Hippocampal formation (tissue), 2 donors: ENCODE measurements at regions not wholly inside any gene's neighbourhood (a gene's known extent, or its start where the extent isn't known, plus 50 kb on each side); places are given as distances from the start of the nearest gene placed in this dataset.
A peak's percentile ranks its signal among the peaks of the same experiment; 100 is the strongest.

Experiments
- DNase-seq, 2 donors: peaks; one replicate each; lab custom pipeline; 2025; lab: John Stamatoyannopoulos, UW

DNA sequence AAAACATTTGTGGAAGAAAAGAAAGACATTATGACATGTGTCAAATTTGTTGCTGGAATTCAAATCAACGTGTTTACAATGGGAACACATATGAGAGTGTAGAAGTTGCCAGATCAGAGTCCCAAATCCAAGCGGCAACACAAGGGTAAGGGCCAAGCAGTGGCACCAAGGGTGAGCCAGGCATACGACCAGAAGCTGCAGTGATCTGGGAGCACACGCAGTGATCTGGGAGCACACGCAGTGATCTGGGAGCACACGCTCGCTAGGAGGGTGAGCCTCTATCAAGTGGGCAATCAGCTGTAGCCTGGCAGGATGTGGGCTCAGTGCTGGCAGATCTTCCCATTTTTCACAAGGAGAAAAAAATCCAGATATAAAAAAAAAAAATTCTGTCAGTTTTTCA is 148.2 kb downstream of the TLE3 start:
- DNase-seq = no peak

DNA sequence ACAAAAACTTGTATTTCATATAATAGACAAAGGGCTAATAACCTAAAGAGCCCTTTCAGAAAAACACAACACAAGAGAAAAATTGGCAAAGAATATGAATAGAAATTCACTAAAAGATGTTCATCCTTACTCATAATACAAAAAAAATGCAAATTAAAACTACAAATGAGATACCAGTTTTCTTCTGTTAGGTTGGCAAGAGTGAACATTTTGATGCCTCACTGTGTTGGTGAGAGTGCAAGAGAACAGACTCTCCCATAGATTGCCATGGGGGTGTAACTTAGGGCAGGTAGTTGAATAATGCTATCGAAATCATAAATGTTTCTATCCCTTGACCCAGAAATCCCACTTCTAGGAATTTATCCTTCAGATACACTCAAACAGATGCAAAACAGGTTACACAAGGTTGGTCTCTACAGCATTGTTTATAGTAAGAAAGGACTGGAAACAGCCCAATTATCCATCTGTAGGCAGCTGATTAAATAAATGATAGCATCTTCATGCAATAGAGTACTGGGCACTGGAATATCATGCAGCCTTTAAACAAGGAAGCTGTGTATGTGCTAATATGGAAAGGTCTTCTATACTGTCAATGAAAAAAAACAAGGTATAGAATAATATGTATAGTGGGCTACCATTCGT is 146.3 kb downstream of the TLE3 start:
- DNase-seq = no peak

GRCh38 chr15:69951898-69952555 is 145.7 kb downstream of the TLE3 start:
- no peak for DNase-seq

- DNase-seq = no peak
Measured at GRCh38 chr15:69953051-69953450, 144.7 kb downstream of the TLE3 start.

- DNase-seq = no peak
Measured at GRCh38 chr15:69953816-69954215, 143.9 kb downstream of the TLE3 start.

- DNase-seq = no peak
Measured at GRCh38 chr15:69954666-69955065, 143.1 kb downstream of the TLE3 start.

GRCh38 chr15:69955240-69955894 is 142.3 kb downstream of the TLE3 start:
- no peak for DNase-seq

GRCh38 chr15:69956417-69956816 is 141.3 kb downstream of the TLE3 start:
- no peak for DNase-seq

GRCh38 chr15:69957175-69957574 is 140.5 kb downstream of the TLE3 start:
- no peak for DNase-seq

DNA sequence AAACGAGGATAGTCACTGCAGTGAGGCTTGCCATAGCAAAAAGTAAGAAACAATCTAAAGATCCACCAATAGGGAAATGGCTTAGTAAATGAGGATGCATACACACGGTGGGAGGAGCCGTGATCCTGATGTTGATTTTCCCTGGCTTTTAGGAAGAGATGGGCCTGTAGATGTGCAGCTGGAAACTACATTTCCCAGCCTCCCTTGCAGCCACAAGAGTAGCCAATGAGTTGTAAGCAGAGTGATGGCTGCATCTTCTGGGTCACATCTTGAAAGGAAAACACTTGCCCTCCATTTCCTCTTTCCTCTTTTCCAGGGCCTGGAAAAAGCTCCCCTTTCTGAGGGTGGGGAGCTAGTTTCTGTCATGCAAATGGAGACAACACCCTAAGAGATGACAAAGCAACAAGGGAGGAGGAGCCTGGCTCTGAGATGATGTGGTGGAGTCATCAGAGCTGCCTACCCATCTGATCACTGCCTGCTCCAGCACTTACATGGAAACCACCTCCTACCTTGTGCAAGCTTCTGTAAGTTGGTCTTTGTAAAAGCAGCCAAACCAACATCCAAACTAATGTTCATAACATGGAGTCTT is 139.1 kb downstream of the TLE3 start:
- no peak for DNase-seq

DNA sequence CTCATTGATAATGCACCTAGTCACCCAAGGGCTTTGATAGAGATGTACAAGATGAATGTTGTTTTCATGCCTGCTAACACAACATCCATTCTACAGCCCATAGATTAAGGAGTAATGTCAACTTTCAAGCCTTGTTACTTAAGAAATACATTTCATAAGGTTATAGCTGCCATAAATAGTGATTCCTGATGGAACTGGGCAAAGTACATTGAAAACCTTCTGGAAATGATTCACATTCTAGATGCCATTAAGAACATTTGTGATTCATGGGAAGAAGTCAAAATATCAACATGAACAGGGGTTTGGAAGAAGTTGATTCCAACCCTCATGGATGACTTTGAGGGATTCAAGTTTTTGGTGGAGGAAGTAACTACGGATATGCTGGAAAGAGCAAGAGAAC is 135.2 kb downstream of the TLE3 start:
- no peak for DNase-seq

- DNase-seq = no peak
Measured at GRCh38 chr15:69963385-69963784, 134.3 kb downstream of the TLE3 start.

DNA sequence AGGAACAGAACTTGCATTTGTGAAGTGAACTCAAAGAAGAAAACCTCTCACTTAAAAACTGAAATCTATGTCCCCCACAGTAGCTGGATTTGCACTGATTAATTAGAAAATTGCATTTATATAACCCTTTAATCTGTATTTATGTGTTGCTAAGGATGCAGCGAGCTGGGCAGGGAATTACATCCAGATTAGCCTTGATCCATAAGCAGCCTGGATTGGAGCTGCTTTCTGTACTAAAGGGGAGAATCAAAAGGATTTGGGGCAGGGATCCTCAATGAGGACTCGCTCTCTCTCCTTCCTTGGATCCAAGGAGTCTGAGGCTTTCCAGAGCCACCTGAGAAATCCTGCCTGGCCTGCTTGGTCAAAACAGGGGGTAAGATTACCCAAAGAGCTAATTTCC is 125.9 kb downstream of the TLE3 start:
- no peak for DNase-seq

DNA sequence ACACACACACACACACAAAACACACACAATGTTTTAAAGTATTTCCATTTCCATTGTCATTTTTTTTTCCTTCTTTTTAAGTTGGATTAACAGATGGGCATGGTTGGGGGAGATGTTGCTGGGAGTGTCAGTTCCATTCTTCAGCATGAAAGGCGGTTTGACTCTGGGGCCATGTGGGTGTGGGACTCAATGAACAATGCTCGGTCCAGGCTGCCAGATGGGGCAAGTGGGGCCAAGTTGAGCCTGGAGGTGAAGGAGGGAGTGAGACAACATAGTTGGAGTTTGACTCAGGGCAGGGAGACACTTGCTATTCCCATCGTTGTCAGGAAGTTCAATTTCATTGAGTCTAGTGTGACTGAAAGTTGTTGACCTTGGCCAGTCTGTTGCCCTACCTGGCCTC is 125.3 kb downstream of the TLE3 start:
- no peak for DNase-seq

DNA sequence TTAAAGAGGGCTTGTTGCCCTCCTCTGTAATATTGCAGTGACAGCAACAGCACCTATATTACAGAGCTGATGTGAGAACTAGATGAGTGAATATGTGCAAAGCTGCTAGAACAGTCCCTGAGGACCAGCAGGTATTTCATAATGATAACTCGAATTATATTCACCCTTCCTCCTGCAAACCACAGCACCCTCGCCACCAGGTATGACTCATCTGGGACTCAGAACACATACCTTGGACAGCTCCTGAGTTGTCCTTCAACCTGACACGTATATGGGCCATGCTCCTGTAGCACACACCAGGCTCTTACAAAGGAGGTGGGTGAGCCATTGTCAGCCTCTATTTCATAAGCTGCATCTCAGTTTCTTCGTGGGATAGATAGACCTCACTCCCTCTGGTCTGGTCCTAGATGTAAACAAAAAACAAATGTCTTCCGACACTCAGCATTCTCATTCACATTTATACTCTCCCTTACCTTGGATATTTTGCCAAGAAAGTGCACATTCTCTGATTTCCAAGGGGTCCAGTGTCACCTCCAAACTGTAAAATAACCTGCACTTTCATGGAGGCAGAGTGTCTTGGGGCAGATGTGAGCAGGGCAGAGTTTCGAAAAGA is 124.5 kb downstream of the TLE3 start:
- DNase-seq = no peak

DNA sequence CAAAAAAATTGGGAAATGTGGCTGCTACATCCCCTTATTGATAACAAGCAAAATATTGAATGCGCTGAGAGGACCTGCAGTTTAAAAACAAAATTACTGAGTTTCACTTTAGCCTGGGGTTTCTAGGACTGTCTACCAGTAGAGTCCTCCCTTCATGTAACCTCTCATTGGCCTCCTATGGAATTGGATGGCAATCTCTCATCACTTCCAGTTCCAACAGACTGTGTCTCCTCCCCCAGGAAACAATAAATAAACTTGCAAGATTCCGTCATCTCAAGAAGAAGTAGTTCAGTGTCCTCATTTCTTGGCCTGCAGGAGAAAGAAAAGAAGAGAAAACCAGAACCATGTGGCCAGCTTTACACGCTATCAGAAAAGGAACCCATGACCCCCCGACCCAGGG is 123.8 kb downstream of the TLE3 start:
- no peak for DNase-seq

- no peak for DNase-seq
Measured at GRCh38 chr15:69974321-69974720, 123.4 kb downstream of the TLE3 start.

GRCh38 chr15:69976366-69976994 is 121.2 kb downstream of the TLE3 start:
- DNase-seq = peak in 1 of 2 donors; percentile 2

DNA sequence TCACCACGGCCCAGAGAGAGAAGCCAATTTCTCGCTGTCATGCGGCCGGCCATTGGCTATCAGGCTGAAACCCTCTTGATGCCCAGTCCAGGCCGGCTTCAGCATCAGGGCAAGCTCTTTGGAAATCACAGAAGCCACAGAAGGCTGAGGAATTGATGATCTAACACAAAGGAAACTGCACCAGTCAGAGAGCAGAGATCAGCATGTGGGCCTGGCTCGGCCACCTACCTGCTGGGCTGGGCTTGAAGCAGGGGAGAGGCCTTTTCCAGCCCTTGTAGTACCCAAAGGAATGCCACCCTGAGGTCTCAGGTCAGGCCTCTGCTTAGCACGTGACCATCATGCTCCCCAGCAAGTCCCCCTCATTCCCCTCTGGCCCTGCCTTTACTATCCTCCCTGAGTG is 119.1 kb downstream of the TLE3 start:
- DNase-seq = no peak

- no peak for DNase-seq
Measured at GRCh38 chr15:69979262-69979661, 118.5 kb downstream of the TLE3 start.

- no peak for DNase-seq
Measured at GRCh38 chr15:69979783-69980182, 117.9 kb downstream of the TLE3 start.
